Activated naive CD4-positive, alpha-beta T cell treated with Interleukin-2 at 50 U/mL for 16 hours (primary cell): ENCODE measurements at regions not wholly inside any gene's neighbourhood (a gene's known extent, or its start where the extent isn't known, plus 50 kb on each side); places are given as distances from the start of the nearest gene placed in this dataset.
"Not testable (repeated sequence)": the region's sequence is repeated elsewhere in the genome, so short reads cannot be mapped to it uniquely, and the experiment has no call there.

Source experiments
- DNase-seq: peaks from one replicate; pipeline ENCODE4 v3.0.0-alpha.2; 2020

DNA sequence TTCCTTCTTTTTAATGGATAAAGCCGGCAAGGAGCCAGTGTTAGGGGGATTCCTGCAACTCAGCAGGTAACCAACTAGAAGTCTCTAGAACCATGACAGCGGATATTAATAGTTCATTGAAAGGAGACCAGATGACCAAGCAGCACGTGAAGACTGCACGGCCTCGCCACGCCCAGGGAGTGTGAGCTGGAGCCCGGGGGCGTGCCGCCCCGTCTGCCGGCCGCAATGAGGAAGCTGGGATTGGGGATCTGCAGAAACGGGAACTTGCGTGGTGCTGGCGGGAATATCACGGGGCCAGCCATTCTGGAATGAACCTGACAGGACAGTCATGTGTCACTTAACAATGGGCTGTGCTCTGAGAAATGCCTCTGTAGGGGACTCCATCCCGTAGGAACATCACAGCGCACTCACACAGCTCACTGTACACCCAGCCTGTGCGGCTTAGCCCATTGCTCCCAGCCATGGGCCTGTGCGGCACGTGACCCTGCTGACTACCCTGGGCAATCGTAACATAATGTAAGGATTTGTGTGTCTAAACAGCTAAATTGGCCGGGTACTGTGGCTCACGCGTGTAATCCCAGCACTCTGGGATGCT lies 4092.8 kb upstream of the TPTE start:
- not testable (repeated sequence) for DNase-seq

DNA sequence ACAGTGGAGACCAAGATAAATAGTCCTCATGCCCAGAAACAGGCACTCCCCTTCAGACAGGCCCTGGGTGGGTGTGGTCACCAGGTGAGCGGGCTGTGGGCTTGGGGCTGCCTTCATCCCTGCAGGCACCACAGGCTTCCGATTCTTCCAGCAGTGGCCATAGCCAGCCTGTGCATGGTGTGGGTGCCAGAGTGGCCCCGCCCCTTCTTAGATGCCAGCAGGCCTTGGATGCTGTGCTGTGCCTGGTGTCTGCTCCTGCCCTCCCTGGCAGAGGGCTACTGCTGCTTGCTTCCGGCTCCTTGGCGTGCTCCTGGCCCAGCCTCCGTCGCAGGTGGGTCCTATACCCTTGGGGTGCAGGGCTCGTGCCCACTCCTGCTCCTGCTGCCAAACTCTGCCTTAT lies 4091.5 kb upstream of the TPTE start:
- not testable (repeated sequence) for DNase-seq

- not testable (repeated sequence) for DNase-seq
These were observed 4088.2 kb upstream of the TPTE start for GRCh38 chr21:6433149-6433548.

GRCh38 chr21:6436205-6436604 lies 4085.2 kb upstream of the TPTE start:
- DNase-seq: not testable (repeated sequence)

- not testable (repeated sequence) for DNase-seq
These were observed 4084.2 kb upstream of the TPTE start for GRCh38 chr21:6436971-6437833.

GRCh38 chr21:6437834-6438187 lies 4083.6 kb upstream of the TPTE start:
- DNase-seq: not testable (repeated sequence)

DNA sequence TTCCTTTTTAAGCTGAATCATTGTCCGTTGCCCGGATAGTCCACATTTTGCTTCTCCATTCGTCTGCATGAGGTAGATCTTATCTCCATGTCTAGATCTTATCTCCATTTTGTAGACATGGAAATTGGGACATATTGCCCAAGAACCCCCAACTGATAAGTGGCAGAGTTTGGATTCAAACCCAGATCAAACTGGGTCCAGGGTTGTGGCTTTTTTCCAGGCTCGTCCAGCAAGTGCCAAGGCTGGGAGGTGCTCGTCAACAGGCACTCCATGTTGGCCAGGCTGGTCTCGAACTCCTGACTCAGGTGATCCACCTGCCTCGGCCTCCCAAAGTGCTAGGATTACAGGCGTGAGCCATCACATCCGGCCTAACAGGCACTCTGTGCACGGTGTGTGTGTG lies 4082.3 kb upstream of the TPTE start:
- DNase-seq: not testable (repeated sequence)

GRCh38 chr21:6454648-6455340 lies 4066.6 kb upstream of the TPTE start:
- DNase-seq: not testable (repeated sequence)

DNA sequence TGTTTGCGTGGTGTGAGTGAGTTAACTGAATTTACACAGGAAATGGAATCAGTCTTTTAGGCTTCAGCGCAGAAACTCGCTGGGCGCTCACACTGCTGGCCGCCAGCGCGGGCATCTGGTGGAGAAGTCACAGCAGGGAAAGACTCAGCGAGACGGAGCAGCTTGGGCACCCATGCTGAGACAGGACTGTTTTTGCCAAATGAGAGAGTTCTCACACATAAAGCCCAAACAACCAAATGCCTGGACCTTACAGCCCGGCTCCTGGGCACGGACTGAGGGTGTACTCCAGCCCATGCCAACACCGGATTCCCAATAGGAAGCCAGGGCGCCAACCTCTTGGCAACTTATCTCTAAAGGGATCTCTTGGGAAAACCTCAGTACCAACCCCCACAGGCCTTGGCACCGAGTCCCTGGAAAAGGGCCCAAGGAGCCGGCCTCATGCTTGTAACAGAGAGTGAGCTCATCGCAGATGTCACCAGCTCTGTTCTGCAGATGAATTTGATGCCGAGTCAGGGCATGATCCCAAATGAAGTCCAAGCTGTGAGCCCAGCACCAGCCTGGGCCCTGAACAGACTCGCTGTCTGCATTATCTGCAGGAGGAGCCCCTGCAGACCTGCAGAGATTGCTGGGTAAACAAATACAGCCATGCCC lies 4065.2 kb upstream of the TPTE start:
- not testable (repeated sequence) for DNase-seq

DNA sequence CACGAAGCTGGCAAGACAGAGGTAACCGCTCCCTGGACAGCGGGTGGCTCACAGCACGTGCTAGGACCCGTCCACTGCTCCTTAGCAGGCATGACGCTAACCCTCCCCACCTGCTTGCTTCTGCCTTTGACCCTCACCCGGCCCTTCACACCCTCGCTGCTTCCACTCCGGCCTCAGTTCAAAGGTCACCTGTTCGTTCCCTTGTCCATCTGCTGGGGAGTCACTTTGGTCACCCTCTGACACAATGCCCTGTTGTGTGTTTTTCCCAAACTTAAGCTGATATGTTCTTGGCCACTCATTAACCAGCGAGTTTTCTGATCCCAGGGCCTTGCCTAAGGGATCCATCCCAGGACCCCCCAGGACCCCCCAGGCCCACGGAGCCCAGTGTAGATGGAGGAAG lies 4061.6 kb upstream of the TPTE start:
- not testable (repeated sequence) for DNase-seq

DNA sequence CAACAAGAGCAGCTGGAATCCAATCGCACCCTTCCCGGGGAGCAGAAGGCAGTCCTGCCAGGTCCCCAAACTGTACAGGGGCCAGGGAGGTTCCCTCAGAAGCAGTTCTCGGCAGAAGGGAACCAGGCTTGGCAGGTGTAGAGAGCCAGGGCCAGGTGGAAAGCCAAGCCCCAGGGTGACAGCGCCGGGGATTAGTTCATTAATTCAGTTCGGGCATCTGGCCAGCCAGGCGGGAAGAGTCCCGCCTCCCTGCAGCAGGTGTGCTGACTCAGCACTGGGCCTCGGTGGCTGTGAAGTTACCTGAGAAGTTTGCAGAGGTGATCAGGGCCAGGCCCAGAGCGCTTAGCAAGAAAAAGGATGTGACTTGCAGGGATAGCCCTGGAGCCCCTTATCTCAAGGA lies 4060.0 kb upstream of the TPTE start:
- not testable (repeated sequence) for DNase-seq

DNA sequence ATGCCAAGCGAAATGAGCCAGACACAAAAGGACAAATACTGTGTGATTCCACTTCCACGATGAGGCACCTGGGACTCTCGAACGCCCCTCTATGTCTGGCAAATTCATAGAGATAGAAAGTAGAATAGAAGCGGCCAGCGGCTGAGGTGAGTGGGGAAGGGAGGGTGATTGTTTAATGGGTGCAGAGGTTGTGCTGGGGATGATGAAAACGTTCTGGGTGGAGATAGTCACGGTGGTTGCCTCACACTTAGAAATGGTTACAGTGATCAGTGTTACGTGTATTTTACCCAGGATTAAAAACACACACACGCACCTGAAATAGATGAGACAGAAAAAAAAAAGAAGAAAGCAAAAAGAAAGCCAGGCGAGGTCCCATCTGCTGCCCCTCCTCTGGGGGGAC lies 4057.0 kb upstream of the TPTE start:
- not testable (repeated sequence) for DNase-seq

GRCh38 chr21:6466081-6466698 lies 4055.2 kb upstream of the TPTE start:
- DNase-seq: not testable (repeated sequence)

- not testable (repeated sequence) for DNase-seq
These were observed 4054.7 kb upstream of the TPTE start for GRCh38 chr21:6466707-6467106.

DNA sequence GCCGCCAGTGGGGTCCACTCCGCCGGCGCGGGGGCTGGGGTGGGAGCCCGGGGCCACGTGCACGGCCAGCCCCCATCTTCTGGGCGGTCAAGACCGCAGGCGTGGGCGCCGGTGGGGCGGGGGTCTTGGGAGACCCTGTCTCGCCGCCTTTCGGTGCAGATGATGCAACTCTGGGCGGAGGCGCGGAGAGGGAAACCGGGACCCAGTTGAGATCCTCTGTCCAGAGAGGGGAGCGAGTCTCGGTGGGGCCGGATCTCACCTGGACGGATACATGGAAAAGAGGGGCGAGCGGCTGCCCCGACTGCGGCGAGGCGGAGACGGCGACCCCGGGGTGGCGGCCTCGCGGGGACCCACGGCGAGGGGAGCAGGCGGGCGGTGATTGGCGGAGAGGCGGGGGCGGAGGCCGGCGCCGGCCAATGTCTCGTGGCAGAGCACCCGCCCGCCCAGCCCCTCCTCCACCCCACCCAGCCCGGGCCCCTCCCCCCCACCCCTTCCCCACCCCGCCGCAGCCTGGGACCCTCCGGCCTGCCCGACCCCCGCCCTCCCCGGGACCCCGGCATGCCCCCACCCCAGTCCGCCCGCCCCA lies 4054.1 kb upstream of the TPTE start:
- DNase-seq: not testable (repeated sequence)

- not testable (repeated sequence) for DNase-seq
These were observed 4053.5 kb upstream of the TPTE start for GRCh38 chr21:6467907-6468306.

DNA sequence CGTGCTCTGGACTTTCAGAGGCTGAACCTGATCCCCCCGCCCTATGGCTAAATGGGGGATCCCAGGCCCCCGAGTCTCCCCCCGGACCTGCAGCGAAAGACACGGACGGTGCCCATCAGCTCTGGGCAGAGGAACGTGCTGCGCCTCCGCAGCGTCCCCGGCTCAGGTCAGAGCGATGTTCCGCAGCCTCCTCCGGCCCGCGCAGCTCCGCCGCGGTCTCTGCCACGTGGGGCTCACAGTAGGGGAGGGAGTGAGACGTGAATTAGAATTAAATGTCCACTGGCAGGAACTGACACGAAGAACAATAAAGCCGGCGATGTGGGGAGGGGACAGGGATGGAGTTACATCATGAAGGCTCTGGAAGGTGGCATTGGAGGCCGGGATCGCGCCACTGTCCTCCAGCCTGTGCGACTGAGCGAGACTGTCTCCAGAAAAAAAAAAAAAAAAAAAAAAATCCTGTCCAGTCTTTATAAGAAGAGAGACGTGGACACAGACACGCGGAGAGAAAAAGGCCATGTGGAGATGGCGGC lies 4053.0 kb upstream of the TPTE start:
- not testable (repeated sequence) for DNase-seq

DNA sequence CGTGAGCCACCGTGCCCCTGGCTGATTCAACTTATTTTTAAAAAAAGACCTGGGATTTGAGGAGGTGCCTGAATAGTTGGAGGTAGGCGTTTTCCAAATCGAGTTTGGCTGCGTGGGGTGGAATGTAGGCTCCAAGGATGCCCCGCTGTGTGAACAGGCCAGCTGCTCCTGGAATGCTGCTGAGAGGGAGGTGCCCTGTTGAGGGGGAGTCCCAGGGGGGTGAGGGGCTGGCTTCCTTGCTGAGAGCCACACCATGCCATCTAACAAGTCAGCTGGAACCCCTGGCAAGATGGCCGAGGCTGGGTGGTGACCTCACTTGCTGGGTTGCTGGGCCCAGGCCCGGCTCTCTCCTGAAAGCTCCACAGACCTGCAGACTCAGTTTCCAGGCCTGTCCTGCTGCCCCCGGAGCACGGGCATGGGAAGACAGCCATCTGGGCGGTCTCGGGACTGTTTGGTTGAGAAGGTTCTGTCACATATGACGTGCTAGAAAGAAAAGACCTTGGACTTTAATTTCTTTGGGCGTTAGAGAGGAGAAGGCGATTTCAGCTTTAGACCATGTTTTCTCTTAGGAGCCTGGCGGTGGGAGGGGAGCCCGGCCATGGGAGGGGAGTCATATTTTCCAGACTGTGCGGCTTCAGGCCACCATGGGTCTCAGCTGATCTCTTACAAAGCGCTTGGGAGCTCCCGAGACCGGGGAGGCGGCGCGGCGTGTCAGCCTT lies 4047.0 kb upstream of the TPTE start:
- DNase-seq: not testable (repeated sequence)

GRCh38 chr21:6481116-6481515 lies 4040.3 kb upstream of the TPTE start:
- not testable (repeated sequence) for DNase-seq

GRCh38 chr21:6482616-6483015 lies 4038.8 kb upstream of the TPTE start:
- not testable (repeated sequence) for DNase-seq

DNA sequence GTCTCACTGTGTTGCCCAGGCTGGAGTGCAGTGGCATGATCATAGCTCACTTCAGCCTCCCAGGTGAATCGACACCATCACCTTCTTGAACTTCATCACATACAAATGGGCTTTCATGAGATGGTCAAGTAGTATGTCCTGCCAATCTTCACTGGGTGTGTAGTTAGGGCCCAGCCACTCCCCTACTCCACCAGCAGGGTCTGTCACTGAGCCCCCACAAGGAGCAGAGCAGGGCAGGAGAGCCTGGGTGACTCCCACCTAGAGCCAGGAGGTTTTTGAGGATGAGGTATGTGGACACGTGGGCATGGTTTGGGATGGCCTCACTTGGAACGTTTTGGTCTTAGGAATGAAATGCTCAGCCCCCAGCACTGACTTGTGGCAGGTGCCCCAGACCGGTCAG lies 4037.7 kb upstream of the TPTE start:
- not testable (repeated sequence) for DNase-seq
